Daoy (cell line): ENCODE measurements at regions not wholly inside any gene's neighbourhood (a gene's known extent, or its start where the extent isn't known, plus 50 kb on each side); places are given as distances from the start of the nearest gene placed in this dataset.
"Not testable (repeated sequence)": the region's sequence is repeated elsewhere in the genome, so short reads cannot be mapped to it uniquely, and the experiment has no call there.

ENCODE experiments used
- DNase-seq: peaks from one replicate; pipeline ENCODE4 v3.0.0-alpha.2; 2015; ENCODE audit warnings: low read depth

DNA sequence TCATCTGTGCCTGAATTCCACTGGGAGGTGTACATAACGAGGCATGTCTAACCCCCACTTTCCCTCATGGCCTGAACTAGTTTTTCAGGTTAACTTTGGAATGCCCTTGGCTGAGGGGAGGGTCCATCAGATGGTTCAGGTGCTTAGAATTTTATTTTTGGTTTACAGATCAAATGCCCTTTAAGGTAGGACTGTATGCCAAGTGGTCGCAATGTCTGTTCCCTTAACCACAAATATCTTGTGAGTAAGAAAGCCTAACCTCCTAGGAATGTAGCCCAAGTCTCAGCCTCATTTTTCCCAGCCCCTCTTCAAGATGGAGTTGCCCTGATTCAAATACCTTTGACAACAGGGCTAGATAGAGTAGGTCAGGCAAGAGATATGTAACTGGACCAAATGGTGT is 78.4 kb downstream of the RNASET2 start:
- DNase-seq: peak; percentile 11

DNA sequence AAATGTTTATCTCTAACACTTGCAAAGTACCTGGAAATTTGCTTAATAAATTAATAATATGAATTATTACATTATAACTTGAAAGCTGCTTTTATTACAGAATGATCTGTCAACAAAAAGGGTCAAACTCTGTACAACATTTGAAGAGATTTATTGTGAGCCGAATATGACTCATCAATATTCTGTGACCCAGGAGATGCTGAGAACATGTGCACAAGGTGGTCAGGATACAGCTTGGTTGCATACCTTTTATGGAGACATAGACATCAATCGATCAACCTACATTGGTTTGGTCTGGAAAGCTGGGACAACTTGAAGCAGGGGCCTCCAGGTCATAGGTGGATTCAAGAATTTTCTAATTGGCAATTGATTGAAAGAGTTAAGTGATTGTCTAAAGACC is 79.0 kb downstream of the RNASET2 start:
- no peak for DNase-seq

DNA sequence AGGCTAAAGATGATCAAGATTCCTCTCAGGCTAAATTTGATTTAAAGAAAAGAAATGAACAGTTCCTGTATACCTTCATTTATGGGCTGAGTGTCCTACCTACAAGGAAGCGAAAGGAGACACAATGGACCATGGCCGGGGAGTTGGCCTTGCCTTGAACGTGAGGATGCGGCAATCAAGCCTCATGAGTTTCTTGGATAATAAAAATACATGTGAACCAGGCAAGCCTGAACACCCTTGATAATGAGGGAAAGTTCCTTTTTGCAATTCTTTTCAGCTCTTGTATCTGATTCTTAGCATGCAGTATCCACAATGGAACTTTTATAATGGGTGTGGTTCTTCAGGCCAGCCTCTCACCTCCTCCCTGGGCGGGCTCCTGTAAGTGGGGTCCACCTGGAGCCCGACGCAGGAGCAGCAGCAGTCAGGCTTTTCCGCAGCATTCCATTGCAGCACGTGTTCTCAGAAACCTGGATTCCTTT is 83.8 kb downstream of the RNASET2 start:
- DNase-seq: no peak

DNA sequence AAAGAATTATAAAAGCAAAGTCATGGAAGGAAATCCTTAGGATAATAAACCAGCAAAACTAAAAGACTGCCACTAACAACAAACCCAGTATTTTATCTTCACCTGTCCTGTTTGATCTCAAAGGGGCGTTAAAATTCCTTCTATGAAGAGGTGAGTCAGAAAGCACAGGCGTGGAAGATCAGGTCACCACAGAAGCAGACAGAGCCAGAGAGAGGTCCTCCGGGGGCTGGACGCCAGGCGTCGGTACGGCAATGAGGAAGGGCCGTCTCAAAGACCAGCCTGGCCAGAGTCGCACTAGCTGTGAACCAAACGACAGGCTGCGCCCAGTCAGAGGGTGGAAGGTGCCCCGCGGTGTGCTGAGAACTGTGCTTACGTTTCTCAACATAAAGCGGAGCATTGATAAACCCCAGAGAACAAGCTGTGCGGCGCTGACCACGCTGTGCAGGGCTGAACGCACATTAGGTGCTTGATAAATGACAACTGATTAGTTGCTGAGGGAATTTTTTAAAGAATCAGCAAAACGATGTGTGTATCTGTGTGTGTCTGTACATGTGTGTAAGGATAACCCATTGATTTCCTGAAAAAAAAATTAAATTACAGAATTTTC is 85.6 kb downstream of the RNASET2 start:
- DNase-seq: no peak

DNA sequence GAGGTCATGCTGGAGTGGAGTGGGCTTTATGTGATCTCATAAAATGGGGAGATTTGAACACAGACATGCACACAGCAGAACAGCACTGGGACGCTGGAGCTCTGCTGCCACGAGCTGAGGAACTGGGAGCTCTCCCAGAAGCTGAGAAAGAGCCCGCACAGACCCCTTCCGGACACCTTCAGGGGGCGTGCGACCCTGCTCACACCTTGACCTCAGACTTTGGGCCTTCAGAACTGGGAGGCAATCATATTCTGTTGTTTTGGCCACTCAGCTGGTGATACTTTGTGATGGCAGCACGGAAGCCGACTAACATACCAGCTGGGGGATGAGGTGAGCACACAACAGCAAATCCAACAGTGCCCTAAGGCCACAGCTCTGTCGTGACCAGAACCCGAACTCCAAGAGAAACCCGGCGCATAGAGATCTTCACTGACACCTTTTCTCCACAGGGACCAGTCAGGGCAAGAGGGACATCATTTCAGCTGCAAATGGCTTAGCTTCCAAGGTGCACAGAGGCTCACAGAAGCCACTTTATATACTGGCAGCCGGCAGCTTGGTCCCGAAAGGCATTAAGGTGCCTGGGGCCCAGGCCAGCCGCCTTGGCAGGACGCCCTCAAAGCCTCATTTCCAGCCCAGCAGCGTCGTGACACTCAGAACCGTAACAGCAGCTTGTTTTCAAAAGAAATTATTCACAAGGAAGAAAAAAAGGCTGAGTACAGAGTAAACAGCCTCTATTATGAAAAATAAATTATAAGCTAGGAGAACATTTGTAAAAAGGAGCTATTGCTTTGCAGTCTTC is 89.3 kb downstream of the RNASET2 start:
- no peak for DNase-seq

DNA sequence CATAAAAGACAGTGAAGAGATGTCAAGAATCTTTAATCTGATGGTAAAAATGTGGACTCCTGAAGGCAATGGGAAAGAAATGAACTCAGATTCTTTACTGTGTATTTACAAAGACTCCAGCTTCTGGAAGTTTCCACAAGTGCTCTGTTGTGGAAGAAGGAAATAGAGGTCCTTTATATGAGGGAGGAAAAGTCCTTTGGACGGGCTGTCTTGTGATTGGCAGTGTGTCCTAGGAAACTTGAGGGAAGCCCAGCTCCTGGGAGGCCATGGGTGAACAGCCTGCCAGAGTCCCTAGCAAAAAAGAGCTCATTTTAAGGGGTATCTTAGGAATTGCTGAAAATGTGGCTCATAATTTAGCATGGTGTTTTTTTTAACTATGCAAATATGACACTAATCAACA is 92.0 kb downstream of the RNASET2 start:
- DNase-seq: no peak

DNA sequence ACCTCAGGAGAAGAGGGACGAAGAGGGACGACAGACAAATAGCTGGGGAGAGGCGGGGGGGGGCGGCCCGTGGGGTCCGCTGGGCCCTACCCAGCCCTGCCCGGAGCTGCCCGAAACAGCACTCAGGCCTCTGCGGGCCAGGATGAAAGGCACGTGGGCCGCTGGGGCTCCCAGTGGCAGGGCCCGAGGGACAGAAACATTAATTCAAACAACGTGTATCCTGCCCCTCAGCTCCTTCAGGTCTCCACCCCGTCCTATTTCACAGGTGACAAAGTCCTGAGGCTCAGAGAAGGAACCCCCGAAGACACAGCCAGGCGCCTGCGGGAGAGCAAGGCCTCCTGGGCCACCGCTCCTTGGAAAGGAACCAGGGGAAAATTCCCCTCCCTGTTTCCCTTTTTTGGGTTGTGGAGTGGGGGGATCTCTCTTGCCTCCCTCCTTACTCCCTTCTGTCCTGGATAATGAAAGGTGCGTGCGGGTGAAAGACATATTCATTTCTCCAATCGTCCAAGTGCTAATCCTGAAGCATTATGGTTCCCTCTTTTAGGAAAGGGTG is 93.3 kb downstream of the RNASET2 start:
- DNase-seq: no peak

DNA sequence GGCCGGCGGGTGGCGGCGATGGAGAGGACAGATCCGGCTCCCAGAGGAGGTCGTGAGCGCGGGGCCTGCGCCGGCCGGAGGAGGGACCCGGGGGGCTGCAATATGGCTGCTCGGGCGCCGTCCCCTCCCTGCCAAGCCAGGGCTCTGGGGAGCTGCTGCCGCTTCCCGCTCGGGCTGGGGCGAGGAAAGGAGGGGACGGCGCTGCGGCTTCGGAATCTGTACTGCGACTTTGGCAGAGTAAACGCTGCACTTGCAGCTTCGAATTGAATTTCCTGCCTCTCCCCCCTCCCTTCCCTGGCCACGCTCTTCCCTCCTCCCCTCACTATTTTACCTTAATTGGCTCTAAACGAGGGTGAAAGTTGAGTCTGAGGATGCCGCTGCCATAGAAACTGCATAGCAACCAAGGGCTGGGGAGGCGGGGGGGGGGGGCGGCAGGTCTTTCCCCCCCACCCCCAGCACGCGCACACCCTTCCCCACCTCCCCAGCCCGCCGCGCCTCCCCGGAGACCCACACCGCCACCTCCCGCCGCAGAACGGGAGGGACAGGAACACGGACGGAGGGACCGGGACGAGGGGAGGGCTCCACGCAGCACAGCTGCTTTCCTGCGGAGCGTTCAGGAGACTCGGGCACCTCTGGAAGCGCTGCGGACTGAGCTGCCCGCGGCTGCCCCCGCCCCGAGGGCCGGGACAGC is 93.9 kb downstream of the RNASET2 start:
- DNase-seq: peak; percentile 27

DNA sequence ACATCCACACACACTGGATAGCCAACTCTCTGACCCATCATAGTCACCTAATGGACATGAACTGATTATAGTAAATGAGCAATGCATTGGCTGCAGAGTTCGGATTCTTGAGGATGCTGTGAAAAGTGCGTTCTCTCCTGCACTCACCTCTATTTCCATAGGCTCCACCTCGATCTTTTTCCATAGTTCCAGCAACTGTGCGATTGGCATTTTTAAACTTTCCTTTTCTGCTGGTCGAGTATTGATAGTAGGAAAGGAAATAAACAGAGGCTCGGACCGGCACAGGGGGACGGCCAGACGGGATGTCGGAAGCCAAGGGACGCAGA is 94.4 kb downstream of the RNASET2 start:
- no peak for DNase-seq

DNA sequence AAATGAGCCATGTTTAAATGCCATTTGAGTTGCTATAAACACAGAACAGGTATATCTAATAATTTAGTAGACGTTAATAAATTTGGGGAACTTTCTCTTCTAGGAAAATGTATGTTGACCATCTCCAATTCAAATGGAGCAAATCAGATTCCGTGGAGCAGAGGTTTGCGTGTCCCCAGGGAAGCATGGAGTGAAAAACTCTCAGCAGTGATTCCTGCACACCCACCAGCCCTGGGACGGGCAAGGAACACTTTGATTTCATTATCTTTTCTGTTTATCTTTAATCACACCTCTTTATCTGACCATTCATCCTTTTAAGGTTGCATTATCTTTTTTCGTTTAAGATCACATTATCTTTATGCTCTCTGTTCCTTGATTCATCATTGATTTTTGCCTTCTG is 95.0 kb downstream of the RNASET2 start:
- DNase-seq: no peak

DNA sequence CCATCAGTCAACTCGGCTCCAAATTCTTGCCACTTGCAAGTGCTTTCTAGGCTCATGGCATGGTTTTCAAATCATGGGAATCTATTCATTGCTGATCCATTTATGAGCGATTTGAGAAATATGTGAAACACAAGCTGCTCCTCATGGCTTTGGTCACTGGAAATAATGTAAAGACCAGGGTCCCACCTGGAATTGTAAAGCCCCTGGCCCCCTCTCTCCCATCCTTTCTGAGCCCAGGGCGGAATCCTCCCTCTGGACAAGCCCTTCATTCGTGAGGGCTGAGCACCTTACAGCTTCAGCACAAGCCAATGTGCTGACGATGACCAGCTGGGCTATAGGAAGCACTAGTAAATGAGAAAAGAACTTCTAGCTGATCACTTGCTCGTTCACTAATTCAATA is 96.0 kb downstream of the RNASET2 start:
- no peak for DNase-seq

DNA sequence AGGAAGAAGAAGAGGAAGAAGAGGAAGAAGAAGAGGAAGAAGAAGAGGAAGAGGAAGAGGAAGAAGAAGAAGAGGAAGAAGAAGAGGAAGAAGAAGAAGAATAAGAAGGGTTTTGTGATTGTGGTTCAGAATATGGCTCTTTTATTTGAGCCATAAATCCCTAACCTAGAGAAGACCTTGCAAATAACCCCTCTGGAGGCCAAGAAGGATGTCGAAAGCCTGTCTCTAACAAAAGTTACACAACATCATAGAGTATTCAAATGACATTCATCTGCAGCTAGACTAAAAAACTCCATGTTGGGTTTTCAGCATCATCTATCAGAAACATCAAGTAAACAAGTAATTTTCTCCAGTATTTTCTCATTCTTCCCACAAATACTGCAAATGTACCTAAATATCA is 100.9 kb downstream of the RNASET2 start:
- no peak for DNase-seq

DNA sequence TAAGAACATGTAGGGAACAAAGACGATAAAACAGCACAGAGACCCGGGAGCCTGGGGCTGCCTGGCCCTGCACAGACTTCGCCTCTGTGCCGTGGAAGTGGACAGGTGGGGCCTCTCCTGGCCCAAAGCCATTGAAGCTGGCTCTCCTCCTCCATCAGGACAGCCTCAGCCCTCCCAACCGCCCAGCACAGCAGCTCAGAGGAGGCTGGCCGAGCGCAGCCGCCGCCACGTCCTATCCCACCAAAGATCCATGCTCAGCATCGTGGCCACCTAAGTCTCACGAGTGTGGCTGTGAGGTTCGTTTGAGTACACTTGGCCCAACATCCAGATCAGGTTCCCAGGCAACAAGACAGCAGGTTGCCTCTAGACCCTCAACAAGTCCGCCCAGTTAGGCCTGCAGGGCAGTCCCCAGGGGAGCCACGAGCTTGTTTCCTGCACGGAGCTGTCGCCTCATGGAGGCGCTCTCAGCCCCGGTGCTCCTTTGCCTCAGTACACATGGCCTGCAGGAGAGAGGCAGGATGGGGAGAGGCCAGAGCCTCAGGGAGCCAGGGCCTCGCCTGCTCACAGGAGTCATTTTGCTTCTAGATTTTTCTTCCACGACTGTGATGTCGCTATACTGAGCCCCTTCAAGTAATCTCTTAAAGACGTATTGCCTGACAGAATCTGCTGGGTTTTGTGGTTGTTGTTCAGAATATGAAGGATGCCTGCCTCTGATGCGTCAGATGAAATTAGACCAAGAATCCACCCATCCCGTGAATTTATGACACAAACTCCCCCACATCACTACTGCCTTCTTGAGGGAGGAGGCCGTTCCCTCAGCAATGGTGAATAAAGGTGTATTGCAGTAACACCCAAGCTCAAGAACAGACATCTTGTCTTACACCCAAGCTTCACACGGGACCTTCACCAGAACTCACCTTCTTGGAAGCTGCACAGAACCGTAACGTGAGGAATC is 102.7 kb downstream of the RNASET2 start:
- no peak for DNase-seq

DNA sequence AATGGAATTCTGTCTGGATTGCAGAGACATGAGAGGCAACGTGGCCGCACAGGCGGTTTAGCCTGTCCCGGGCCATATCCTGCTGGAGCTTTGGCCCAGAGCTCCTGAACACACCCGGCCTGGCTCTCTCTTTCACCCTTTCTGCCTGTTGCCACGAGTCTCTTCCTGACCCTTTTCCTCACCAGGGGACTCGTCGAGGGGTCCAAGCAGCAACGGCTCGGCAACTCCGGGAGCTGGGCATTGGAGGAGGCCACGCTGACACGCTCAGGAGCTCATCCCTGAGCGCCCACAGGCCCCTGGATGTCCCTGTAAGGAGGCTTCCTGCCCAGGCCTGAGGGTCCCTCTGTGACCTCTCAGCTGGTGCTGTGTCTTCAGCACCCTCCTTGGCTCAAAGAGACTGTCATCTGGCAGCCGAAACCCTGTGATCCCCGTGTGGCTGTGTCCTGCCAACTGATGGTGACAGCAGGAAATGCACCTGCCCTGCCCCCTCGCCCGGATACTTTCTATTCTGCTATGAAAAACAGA is 103.8 kb downstream of the RNASET2 start:
- no peak for DNase-seq

DNA sequence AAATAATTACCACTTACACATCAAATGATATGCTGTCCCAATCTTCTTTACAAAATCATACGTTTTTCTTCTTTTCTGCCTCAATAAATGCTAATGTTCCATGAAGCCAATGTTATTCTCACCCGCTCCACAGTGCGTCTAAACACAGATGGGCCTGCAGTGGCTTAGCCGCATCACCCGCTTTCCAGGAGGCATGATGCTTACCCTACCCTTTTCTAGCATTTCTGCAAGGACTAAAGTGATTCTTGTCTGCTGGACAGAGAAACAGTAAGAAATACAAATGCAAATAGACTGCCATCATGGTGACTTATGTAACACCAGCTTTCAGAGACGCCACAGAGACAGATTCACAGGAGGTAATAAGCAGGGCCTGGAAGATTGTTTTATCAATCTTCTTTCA is 104.4 kb downstream of the RNASET2 start:
- DNase-seq: no peak

DNA sequence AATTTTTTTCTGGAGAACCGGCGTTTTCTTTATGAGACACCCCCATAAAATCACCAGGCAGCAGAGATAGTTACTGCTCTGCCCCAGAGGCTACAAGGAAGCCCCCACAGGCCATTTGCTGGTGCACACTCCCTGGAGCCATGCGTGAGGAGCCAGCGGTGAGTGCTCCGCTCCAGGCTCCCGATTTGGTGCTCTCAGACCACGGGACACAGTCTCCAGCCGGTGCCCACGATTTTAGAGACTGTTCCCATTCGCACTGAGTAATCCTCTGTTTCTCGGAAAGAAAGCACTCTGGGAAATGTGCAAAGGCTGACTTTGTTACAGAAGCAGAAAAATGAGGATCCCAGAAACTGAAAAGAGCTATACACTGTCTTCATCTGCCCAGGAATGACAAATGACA is 104.9 kb downstream of the RNASET2 start:
- no peak for DNase-seq

DNA sequence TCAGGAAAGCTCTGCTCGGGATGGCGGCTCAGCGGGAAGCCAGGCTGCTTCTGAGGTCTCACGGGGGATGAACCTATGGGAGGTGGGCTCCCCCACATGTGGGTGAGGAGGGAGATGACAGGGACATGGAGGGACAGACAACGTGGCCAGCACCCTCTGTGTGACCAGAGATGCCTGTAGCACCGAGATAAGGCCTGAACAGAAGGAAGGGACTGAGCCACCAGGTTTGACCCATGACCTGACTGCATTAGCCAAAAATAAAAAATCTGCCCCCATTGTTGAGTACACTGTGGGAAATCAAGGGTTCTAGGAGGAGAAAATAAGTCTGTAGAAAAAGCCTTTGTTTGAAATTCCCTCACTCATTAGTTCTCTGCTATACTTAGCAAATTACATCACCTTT is 105.7 kb downstream of the RNASET2 start:
- no peak for DNase-seq

DNA sequence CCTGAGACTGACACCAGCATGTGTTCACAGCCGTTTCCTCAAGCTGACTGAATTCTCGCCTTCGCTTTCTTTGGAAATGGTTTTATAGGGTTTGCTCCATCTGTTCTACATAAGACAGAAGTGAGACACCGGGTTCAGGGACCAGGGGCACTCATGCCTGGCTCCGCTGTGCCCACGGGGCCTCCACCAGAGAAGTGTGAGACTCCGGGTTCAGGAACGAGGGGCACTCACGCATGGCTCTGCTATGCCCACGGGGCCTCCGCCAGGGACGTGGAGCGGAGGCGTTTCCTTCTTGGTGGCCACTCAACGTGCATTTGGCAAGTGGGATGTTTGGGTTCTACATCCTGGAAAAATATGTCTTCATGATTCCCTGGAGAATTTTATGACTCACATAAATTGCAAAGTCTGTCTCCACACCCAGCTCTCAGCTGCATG is 106.6 kb downstream of the RNASET2 start:
- DNase-seq: peak; percentile 18

DNA sequence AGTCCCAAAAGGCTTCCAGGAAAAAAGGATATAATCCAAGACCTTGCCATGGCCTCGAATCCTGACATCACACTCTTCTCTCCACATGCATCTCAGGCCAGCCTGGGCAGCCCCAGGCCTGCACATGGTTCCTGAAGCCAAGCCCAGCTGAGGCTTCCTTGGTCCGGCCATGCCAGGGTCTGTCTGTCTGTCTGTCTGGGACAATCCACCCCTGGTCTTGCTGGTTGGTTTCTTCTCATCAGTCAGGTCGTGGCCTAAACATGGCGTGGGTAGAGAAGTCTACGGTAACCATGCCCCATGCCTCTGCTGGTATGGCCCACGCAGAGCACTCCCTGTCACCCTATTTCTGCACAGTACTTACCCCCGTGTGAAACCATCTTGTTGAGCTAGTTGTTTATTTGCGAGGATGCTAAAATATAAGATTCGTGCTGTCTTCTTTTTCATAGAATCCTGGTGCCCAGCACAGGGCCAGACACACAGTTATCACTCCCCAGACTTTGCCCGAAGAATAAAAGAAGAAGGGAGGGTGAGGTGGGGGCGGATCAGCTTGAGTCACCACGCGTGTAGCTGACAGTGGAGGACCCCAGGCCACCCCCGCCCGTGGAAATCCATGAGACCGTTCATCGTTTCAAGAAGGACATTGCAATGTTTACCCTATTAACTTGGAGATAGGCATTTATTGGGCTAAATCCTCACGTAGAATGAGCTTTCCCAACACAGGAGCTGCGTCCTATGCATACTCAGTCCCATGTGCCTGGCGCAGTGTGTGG is 107.2 kb downstream of the RNASET2 start:
- DNase-seq: no peak

DNA sequence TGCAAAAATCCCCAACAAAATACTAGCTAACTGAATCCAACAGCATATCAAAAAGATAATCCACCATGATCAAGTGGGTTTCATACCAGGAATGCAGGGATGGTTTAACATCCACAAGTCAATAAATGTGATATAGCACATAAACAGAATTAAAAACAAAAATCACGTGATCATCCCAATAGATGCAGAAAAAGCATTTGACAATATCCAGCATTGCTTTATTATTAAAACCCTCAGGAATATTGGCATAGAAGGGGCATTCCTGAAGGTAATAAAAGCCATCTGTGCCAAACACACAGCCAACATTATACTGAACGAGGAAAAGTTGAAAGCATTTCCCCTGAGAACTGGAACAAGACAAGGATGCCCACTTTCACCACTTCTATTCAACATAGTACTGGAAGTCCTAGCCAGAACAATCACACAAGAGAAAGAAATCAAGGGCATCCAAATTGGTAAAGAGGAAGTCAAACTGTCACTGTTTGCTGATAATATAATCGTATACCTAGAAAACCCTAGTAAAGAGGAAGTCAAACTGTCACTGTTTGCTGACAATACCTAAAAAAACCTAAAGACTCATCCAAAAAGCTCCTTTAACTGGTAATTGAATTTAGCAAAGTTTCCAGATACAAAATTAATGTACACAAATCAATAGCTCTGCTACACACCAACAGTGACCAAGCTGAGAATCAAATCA is 109.8 kb downstream of the RNASET2 start:
- DNase-seq: not testable (repeated sequence)
